GM21447 (cell line): ENCODE measurements at regions not wholly inside any gene's neighbourhood (a gene's known extent, or its start where the extent isn't known, plus 50 kb on each side); places are given as distances from the start of the nearest gene placed in this dataset.
"Not testable (repeated sequence)": the region's sequence is repeated elsewhere in the genome, so short reads cannot be mapped to it uniquely, and the experiment has no call there.

ENCODE experiments used
- ATAC-seq: cut with Tn5 transposase; IDR thresholded peaks from one replicate; pipeline ENCODE4 v1.9.1; 2021; ENCODE audit not compliant: unreplicated experiment

DNA sequence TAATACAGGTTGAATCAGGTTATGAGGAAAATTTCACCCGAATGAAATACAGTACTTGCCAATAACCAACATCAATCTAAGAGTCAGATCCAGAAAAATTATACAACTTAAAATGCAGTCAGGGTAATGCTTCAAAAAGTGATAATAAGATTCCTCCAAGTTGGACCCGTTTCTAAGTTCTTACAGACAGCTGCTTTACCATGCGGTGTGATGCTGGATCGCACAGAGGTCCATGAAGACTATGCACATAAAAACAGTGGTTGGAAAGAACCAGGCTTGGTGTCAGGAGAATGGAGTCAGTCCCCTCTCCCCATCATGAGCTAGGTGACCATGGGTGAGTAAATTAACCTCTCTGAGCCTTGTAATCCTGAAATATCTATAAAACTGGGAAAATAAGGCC is 261.3 kb downstream of the QDPR start:
- ATAC-seq, result no peak

DNA sequence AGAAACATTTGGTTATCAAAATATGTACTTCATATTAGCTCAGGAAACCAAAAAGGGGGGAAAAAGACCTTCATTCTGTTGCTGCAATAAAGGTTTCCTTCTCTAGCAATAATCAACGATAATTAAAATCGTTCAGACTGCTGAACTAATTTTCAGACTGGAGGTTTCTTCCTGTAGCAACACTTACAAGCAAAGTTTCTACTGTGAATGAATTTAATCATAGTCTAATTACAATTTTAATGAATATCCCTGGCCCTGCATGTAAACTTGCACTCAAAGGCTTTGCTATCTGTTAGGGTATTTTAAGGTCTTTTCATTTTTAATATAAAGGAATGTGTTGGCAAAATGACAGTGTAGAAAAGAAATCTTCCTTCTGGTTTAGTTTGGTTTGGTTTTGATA is 265.2 kb downstream of the QDPR start:
- no peak for ATAC-seq

DNA sequence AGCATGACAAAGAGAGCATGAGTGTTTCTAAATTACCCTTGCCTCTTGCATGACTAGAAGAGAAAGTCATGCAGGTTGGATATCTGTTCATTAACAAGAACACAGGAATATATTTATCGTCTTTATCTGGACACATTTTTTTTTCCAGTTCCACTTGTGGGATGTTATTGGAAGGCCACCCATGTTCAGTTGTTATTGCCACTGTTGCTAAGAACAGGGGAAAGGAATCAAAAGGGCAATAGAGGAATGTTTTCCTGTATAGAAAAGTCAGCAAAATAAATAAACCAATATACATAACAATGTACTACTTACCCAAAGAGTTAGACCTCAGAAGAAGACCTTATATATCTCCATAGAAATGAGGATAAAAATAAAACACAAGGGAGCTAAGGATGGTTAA is 270.1 kb downstream of the QDPR start:
- ATAC-seq, result no peak

DNA sequence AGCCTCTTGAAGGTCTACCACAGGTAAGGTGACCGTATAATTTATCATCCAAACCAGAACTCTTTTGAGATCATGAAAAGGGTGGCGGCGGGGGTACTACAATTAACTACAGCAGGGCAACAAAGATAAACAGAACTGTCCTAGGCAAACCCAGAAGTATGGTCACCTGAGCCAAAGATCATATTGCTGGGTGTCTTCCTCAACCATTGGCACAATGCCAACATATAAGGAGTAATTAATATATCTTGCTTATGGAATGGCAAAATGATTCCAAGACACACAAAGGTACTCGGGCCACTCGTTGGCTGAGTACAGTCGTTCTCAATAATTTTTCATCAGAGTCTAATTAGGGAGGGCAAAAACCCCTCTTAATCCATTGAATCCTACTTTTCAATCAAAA is 273.3 kb downstream of the QDPR start:
- ATAC-seq, result no peak

DNA sequence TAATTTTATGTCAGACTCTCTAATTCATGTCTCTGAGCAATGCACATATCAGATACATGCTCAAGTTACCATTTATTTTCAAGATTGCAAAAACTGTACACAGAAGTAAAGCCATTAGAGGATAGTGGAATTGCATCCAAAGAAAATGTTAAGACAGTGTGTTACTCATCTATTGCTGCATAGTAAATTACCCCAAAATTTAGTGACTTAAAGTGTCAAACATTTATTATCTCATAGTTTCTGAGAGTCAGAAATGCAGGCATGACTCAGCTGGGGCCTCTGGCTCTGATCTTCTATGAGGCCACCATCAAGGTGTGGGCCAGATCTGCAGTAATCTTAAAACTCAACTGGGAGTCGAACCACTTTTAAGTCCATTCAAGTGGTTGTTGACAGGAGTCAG is 275.2 kb downstream of the QDPR start:
- no peak for ATAC-seq

DNA sequence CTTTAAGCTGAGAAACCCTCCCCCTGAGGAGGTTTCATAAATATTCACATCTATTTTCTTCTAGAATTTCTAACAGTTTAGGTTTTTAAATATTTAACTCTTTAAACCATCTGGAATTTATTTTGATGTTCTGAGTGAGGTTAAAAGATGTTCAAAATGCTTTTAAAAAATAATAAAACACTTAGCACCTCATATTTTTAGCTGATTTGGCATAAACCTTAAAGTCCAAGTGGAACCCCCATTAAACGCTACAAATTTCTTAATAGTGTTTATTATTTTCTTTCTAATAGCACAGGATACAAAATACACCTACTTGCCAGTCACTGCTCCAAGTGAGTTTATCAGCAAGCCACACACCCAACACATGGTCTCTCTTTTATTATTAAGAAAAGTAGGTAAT is 277.2 kb downstream of the QDPR start:
- no peak for ATAC-seq

DNA sequence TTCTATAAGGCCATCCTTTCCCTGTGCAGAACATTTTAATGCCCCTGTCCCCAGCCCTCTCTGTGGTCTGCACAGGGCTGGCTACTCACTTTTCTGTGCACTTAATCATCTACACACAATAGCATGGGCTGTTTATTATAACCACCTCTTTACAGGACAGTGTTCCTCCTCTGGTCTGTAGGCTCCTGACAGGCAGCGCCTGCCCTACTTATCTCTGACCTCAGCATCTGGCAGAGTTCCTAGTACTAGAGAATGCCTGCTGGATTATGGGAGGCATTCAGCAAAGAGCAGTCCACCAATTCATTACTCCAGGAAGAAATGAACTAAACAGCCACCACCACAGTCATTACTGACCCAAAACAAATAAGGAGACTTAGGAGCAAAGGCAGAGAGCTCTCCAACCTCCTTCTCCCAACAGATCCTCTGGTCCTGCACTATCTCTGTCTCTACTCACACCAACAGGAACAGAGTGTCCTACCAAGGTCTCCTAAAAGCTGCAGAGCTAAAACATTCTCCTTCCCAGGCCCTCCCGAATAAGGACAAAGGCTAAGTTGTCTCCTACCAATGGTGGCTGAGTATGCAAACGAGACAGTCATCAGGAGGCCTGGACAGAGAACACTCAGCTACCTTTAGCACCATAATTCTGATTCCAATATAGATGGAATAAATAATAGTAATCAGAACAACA is 279.2 kb downstream of the QDPR start:
- no peak for ATAC-seq

DNA sequence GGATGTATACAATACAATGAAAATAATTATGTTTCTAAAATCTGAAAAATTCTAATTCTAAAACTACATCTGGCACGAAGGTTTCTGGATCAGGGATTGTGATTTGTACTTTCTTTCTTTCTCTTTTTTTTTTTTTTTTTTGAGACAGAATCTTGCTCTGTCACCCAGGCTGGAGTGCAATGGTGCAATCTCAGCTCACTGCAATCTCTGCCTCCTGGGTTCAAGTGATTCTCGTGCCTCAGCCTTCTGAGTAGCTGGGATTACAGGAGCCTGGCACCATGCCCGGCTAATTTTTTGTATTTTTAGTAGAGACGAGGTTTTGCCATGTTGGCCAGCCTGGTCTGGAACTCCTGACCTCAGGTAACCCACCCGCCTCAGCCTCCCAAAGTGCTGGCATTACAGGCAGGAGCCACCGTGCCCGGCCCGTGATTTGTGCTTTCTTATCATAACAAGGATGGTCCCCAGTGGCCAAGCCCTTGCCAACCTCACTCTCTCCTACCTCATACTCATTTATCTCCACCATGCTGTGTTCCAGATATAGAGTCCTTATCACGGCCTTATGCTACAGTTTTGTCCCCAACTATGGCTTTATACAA is 279.9 kb downstream of the QDPR start:
- ATAC-seq, result not testable (repeated sequence)

DNA sequence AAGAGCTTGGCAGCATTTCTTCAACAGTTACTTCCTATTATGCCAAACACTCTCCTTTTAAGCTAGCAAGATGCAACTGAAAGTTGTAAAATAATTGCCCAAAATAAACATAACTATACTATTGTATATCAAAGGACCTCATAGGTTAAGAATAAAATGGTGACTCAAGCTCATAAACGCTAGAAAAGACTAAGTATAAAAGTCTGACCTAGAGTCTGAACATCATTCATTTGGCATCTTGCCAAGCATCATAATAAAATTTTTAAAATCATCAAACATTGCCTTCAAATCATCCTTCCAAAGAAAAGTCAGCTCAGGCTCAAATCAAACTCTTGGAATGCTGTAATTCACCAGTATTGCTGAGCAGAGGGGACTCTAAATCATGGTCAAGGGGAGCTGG is 281.2 kb downstream of the QDPR start:
- no peak for ATAC-seq

DNA sequence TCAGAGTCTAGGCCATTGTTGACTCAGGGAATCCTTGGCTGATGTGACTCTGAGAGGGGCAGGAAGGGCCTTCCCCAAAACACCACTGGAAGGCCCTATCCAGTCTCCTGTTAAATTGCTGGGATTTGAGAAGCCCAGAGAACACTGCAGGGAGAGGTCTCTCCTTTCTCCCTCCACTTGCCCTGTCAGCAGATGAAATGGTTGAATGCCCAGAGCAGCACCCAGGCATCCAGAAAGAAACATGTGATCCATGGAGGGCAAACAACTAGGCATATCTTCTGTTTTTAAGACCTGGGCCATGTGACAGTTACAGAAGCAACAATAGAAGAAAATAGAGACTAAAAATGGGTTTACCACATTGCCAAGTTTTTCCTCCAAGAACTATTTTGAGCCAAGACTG is 291.1 kb downstream of the QDPR start:
- no peak for ATAC-seq

DNA sequence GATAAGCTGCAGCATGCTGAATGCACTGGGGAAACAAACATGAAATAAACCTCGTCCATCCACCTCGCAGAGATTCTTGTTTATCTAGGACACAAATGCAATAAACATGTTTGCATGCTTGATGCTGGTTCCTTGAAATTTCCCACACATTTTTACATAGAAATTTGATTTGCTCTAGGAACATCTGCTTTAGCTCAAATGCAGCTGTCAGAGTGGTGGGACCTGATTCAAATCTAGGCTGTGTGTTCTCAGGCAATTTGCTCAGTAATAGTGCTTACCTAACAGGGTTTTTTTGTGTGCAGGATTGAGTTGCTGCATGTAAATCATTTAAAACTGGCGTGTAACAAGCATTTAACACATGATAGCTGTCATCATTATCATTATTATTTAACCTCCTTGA is 293.1 kb downstream of the QDPR start:
- no peak for ATAC-seq

DNA sequence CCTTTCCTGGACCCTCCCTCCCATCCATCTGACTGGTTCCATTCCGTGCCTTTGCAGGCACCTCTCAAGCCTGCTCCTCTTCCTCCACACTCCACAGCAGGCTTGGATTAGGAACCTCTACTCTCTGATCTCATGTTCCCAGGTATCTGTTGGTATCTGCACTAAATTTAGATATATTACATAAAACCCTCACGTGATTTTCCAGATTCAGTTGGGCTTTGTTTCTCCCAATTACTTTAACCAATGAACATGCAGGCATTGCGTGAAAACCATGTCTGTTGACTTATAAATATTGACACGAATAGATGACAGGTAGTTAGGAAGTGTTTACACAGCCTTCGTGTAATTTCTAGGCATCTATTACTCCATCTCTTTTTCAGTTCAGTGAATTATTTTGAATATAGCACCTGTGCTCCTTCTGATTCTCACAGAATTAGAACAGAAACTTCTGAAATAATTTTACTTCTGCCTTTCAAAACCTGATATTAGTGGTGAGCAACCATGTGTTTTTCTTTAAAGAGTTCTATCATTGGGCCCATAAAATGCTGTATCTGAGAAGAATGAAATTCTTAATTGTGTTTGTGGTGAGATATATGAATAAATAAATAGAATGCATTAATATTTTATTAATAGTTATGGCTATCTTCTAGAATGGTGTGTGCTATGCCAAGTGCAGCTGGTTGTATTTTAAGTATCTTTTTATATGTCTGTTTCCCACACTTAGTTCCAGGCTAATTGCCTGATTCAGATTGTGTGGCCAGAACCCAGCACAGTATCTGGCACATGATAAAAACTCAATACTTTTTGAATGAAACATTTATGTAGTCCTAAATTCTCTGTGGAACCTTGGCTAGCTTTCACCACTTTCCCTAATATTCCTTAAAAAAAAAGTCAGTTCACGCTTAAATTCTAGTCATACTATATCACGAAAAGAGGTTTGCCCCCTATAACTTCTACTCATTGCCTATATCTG is 304.8 kb downstream of the QDPR start:
- ATAC-seq, result no peak

DNA sequence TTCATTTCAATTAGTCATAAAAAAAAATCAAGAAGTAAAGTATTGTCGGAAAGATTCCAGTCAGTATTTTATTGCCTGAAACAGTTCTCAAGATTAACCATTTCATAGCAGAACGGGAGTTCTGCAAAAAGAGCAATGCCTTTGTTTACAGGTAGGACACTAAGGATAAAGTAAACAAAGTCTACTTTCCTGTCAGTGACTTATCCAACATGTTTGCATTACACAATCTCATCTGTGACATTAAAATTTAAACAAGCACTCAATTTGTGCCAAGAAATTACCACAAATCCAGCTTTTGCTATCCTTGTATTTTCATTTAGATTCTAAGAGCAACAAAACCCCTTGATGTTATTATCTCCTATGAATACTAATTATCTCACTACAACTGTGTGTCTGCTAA is 306.5 kb upstream of the LDB2 start:
- ATAC-seq, result no peak

DNA sequence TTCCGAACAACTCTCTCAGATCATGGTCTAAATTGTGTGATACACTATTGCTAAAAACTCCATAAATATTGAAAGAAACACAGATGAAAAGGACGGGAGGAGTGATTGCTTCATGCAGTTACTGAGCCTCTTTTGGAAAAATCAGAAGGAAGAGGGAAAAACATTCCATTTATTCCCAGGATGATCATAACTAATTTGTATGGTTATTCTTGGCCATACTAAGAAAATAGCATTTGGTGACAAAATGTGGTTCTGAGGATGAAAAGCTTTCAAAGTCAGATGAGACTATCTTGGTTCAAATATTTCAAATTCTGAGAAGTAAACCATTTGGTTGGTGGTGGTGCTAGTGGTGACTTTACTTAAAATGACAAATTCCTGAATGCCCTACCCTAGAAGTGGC is 305.4 kb upstream of the LDB2 start:
- no peak for ATAC-seq

DNA sequence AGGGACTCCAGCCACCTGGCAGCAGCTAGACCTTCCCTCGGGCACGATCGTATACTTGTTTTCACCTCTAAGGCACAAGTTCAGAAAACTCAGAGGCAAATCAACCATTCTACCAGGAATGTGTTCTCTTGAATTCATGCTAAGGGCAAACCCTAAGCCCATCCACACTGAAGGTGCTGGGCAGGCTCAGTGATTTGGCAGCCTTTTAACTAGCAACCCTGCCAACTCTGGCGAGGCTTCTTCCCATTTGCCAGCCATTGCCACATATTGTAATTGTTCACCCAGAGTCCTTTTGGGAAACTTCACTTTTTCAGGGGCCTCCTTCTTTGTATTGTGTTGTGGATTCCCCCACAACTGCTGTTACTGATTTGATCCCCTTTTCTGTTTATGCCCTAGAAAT is 298.6 kb upstream of the LDB2 start:
- ATAC-seq, result no peak

DNA sequence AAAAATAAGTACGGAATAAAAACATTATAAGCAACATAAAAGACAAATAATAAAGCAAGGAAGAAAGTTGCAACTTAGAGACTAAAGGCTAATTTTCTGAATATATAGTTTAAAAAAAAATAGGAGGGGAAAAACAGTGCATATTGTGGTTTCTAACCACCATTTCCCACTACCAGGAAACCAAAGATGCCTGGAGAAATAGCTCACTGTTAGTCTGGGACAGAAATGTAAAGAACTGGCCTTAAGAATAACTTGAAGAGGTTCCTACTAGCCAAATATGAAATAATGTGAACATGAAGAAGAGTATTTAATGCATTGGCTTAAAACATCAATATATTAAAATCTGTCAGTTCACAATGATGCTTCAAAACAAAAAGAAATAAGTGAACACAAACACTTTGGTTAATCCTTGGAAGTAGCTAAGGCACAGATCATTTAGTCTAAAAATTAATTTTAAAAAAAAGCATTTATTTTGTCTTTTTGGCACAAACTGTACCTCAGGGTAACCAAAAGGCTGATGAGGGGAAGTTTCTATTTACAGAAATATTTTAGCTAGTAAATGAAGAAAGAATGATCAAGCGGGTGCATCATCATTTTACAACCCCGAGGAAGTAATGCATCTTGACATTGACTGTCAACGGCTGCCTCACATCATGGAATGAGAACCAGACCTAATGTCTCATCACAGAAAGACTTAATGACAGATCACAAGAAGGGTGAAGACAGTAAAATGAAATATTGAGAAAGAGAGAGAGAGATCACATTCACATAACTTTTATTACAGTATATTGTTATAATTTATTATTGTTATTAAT is 297.2 kb upstream of the LDB2 start:
- ATAC-seq, result no peak

DNA sequence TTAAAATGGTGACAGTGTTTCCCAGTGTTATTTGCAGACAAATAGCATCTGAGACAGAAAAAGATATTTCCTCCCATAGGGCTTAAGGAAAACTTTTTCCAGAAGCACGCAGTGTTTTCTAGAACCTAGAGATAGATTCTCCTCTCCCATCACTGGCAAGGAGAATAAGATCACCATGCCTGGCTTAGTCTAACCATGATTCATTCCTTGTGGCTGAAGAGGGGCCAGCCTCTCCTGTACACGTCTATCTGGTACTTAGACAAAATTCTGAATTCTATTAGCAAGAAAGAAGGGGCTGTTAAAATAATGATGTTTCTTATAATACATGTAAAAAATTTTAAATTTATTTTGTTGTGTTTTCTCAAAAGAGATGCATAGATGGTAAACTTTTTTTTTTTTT is 296.1 kb upstream of the LDB2 start:
- ATAC-seq, result no peak

DNA sequence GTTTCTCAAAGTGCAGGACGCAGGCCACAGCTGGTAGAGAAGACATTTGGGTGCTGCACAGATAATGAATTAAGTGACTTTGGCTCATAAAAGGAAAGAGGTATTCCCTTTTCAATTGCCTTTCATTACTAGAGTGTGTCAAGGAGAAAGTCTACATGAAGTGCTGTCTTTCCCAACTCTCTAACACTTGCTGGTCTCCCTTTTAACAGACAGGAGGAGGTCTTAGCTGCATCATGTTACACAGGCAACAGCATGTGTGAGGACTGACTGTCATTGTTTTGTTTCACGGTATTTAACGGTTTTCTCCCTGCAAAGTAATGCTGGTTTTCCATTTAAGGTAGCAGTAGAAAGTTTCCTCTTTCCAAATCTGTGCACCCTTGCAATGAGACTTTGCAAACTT is 291.3 kb upstream of the LDB2 start:
- no peak for ATAC-seq

DNA sequence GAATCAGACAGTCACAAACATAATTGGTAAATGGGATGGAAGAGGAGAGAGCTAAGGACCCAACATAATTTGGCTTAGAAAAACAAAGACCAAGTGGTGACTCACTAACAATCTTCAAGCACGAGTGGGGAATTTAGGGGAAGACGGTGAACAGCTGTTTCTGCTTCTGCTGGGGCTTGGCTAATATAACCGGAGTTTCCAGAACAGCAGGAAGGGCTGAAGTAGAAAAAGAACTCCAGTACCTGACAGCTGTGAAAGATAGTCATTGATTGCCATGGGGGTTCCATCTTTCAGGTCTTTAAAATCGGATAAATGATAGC is 290.9 kb upstream of the LDB2 start:
- no peak for ATAC-seq

DNA sequence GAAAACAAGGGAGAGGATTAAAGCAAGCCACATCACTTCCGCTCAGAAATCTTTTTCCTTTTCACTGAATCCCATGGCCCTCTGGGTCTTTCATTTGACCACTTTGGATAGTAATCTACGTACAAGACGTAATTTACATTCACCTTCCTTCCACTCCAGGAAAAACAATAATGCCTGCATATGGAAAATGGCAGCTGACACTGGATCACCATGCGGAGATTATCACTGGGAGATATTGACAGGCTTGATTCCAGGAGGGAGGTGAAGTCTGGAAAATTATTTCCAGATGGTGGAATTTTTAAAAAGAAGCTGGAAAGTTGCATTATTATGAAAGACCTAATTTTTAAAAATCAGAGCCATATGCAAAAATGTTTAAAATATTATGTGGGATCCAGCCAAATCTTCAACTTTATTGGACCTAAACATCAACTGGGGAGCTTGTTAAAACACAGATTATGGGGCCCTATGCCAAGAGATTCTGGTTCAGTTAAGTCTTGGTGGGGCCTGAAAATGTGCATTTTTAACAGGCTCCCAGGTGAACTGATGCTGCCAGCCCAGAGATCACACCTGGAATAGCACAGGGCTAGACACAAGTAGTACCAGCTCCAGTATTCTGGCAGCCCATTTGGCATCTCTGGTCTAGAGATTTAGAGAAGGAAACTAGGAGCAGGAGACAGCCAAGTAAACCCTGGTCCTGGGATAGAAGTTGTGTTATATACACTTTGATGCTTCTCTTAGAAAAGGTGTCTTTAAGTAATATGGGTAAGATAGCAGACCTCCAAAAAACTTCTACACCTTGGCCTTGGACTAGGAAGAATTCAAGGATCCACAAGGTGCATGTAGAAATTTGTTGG is 290.3 kb upstream of the LDB2 start:
- no peak for ATAC-seq
